ENCODE measurements at regions not wholly inside any gene's neighbourhood (a gene's known extent, or its start where the extent isn't known, plus 50 kb on each side); places are given as distances from the start of the nearest gene placed in this dataset.

- DNase-seq (ENCODE audit: low spot score in 2 of 2): no peak
- Histone ChIP-seq H3K36me3 (no peaks in the 10 kb centered on the region), H3K4me3 (no peak overlapping the region), H3K9me3 (no peaks in the 10 kb centered on the region), H3K27me3 (no peaks in the 10 kb centered on the region), H3K4me1 (no peaks in the 10 kb centered on the region), H3K27ac (no peak overlapping the region)
- WGBS, 2 donors: 87 to 94% methylated on average over 4 of the region's 4 CpGs
- TF ChIP-seq CTCF (IDR thresholded peaks at IDR 0.05): no peak
- TF ChIP-seq POLR2A (IDR thresholded peaks at IDR 0.05): no peak
- no peak for TF ChIP-seq EP300 (IDR thresholded peaks at IDR 0.05)
Measured at GRCh38 chr7:30232391-30232790, 52.0 kb upstream of the ZNRF2 start.

All from tibial nerve (tissue), 4 donors.